HG03097 (cell line): ENCODE measurements at regions not wholly inside any gene's neighbourhood (a gene's known extent, or its start where the extent isn't known, plus 50 kb on each side); places are given as distances from the start of the nearest gene placed in this dataset.

ENCODE experiments used
- ATAC-seq: cut with Tn5 transposase; IDR thresholded peaks from one replicate; pipeline ENCODE4 v1.9.1; 2021; ENCODE audit not compliant: unreplicated experiment, low FRiP score

GRCh38 chr10:55404094-55404493 is 603.1 kb upstream of the PCDH15 start:
- ATAC-seq, result no peak

GRCh38 chr10:55400075-55400849 is 599.2 kb upstream of the PCDH15 start:
- ATAC-seq, result no peak

- no peak for ATAC-seq
These were observed 597.5 kb upstream of the PCDH15 start for GRCh38 chr10:55398497-55398882.

DNA sequence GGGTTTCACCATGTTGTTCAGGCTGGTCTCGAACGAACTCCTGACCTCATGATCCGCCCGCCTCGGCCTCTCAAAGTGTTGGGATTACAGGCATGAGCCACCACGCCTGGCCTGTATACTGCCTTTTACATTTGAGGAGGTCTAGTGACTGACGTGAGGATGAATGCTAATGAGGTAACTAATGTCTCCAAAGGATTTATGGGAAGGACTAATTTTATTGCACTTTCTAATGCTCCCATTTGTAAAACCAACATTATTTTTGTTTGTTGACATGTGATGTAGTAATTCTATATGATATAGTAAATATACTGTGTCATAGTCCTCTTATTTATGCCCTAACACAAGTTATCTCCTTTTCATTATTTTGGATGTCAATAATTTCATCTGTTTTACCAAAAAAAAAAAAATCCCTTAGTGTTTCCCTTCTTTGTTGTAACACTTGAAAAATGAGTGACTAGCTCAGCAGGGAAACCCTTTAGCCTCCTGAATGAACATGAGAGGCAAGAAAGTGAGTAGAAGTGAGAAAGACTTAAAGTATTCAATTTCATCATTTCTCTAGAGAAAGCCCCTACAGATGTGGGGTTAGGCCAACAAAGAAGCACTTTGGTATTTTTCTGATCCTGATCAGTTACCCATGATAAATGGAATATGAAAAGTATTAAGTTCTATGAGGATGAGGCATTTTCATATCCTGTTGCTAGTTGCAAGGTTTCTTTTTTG is 596.9 kb upstream of the PCDH15 start:
- ATAC-seq, result no peak

DNA sequence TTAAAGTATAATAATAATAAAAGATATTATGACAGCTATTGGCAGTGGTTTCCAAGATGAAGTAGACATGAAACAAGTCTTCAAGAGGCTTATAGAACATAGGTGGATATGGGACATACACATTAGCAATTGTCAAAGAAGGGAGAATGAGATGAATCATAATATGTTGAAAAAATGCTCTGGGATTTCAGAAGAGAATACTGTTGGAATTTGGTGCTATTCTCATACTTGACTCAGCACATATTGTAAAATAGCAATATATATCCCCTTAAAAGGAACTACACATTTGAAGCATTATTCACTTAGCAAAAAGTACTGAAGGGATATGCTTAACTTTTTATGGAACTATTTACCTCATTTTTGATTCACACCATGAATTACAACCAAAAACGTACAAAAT is 577.2 kb upstream of the PCDH15 start:
- ATAC-seq, result no peak

GRCh38 chr10:55374917-55375316 is 573.9 kb upstream of the PCDH15 start:
- ATAC-seq, result no peak

- ATAC-seq, result no peak
These were observed 573.0 kb upstream of the PCDH15 start for GRCh38 chr10:55374060-55374459.

GRCh38 chr10:55369670-55370420 is 568.8 kb upstream of the PCDH15 start:
- no peak for ATAC-seq

DNA sequence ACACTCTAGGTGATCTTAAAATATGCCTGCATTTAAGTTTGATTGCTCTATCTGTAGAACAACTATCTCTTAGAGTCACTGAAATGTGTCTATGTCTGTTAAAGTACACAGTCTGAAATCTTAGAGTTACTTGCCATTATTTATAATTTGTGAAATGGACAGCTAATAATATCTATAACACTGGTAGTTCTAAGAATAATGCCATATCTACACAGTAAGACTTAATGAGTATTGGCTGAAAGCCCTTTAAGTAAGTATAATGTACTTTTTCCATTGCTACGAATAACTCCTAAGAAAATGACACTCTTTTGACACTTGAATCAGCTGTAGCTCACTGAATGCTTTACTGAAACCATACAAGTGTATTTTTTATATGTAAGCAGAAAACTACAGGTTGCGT is 567.4 kb upstream of the PCDH15 start:
- no peak for ATAC-seq

DNA sequence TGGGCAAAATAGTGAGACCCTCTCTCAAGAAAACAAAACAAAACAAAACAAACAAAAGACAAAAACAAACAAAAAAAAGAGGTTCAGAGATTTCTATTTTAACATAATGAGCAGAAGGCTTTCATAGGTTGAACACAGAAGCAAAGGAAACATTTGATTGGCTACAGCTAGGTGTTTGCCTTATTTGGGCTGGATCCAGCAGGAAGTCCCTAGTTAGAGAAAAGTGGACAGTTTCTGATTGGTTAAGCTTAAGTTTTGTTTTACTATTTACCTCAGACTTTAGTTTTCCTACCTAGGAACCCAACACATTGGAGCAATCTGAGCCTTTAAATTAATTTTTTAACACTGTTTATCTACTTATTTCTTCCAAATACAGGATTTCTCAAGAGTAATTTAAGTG is 566.5 kb upstream of the PCDH15 start:
- ATAC-seq, result no peak

DNA sequence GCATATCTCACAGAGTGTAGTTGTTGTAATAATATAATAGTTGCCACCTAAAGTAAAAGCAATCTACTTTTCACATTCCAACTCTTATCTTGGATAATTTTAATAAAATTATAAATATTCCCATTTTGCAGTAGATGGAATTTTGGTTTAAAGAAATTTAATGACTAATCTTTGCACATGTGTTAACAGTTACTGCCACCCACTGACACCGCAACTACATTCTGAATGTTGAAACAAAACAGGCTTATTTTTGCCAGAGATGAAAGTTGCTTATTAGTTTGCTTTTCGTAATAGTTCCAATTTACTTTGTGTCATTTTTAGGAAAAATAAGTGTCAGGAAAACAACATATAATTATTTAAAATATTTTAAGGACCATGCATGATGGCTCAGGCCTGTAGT is 557.5 kb upstream of the PCDH15 start:
- ATAC-seq, result no peak

GRCh38 chr10:55353414-55353813 is 552.4 kb upstream of the PCDH15 start:
- no peak for ATAC-seq

DNA sequence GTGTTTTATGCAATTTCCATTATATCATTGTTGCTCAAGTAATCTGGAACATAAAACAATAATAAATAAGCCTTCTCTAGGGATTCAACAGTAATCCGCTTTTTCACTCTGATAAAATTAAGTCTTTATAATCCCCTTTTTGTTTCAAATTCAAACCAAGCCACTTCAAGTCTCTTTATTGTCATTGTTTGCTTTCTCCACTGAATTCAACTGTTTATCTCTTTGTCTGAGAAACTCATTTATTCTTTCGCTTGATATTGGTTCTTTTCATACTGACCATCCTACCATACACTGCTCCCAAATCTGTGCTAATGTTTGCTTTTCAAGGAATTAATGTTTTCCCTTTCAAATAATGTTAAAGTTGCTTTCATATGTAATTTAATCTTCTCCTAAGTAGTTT is 550.4 kb upstream of the PCDH15 start:
- ATAC-seq, result no peak

DNA sequence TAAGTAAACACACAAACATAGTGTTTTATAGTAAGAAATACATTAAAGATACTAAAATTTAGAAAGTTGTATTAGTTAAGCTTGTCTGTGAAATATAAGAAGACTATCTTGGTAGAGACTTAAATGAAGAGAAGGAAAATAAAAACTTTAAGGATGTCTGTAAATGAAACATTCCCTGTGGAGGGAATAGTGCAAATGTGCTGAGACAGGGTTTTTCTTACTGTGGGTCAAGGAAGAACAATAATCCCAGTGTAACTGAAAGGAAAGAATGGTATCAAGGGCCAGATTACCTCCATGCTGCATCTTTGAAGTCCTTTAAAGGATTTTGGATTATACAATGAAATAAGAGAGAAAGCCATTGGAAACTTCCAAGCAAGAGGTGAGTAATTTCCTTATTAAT is 547.5 kb upstream of the PCDH15 start:
- no peak for ATAC-seq

DNA sequence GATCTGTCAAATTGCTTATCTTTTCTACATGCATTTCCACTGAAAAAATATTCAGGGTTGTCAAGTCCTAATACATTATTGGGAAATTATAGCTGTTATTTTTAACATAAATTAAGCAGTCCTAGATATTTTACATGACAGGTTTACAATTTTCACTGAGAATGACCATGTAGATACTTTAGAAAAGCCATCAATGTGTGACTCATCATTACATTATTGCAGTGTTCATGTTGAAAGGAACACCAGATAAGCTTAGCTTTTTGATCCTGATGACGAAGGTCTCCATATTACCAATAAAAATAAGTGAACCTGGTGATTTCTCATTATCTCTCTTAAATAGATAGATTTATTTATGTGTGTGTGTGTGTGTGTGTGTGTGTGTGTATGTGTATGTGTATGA is 529.5 kb upstream of the PCDH15 start:
- ATAC-seq, result no peak

DNA sequence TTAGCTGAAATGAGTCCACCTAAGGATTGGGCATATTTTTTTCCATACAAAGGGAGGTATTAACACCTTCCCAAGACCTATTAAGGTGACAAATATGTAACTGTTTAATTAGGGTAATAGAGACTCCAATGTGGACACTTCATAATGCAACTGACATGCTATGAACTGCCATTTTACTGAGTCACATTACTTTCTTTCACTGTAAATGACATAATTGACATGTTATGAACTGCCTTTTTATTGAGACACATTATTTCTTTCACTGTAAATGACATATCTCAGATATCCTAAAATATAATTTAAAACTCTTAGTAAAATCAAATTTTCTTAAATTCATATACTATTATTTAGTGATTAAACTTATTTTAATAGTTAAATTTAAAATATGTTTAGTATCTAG is 528.8 kb upstream of the PCDH15 start:
- ATAC-seq, result no peak

GRCh38 chr10:55320187-55320700 is 519.2 kb upstream of the PCDH15 start:
- no peak for ATAC-seq

DNA sequence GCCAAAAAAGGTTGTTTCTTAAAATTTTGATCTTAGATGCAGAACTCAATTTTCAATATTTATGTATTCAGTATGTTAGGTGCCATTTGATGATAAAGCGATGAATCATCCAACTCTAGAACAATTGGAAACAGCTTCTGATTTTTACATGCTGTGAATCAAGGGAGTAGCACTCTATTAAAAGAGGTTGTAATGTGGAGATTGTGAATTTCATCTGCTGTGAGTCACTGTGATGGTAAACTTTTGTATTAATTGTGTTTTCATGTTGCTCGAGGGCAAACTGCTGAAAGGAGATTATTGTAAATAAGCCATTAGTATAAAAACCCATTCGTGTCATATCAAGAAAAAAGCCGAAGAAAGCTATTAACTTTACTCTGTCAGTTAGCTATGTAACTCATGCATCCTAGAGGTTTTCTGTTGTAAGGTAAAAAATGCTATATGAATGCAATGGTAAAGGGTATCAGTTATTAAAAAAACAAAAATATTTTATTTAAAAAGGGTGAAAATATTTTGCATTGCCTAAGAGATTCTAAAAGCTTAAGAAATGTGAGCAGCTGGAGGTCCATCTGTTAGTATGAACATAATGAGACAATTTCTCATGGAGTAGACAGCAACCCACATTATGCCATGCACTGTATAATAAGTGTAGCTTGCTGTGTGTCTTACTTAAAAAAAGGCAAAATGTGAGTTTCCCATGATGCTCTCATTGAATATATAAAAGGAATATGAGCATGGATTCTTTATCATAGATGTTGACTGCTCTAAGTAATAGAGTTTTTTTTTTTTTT is 511.0 kb upstream of the PCDH15 start:
- no peak for ATAC-seq

- ATAC-seq, result no peak
These were observed 509.1 kb upstream of the PCDH15 start for GRCh38 chr10:55310143-55310542.

DNA sequence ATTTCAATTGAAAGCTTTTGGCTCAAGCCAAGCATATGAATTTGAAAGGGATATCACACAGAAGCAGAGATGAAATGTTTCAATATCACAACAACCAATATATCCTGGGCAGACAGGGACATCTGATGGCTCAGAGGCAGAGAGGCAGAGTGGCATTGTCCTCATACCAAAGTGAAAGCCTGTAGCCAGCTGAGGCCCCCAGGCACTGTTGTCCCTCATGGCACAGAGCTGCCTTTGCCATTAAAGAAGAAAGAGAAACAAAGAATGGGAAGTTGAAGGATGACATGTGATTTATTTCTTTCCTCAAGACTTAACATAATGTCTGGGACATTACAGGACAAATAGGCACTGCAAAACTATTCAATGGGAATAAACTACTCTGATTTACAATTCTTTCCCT is 504.3 kb upstream of the PCDH15 start:
- no peak for ATAC-seq

- ATAC-seq, result no peak
These were observed 486.3 kb upstream of the PCDH15 start for GRCh38 chr10:55287346-55287745.
